ENCODE measurements at regions not wholly inside any gene's neighbourhood (a gene's known extent, or its start where the extent isn't known, plus 50 kb on each side); places are given as distances from the start of the nearest gene placed in this dataset.
"Not testable (repeated sequence)": the region's sequence is repeated elsewhere in the genome, so short reads cannot be mapped to it uniquely, and the experiment has no call there.

- Mint-ChIP-seq H3K27me3 (no peaks in the 10 kb centered on the region), H3K4me1 (ENCODE audit: unreplicated experiment) (no peaks in the 10 kb centered on the region)
- no peak for DNase-seq (ENCODE audit: extremely low spot score, unreplicated experiment)
Observed at GRCh38 chr7:32677593-32677992, 182.3 kb downstream of the AVL9 start.

GRCh38 chr7:32676249-32676941, 181.1 kb downstream of the AVL9 start:
- no peak overlapping the region for H3K27ac Mint-ChIP-seq
- DNase-seq (ENCODE audit: extremely low spot score, unreplicated experiment) = no peak
- H3K9me3 Mint-ChIP-seq = peaks cover 2% of the 10 kb centered on the region
- no peak for TF ChIP-seq CTCF (conservative IDR thresholded peaks at IDR 0.05)
- no peaks in the 10 kb centered on the region for H3K27me3 Mint-ChIP-seq
- H3K4me3 Mint-ChIP-seq = no peak overlapping the region
- no peaks in the 10 kb centered on the region for H3K36me3 Mint-ChIP-seq
- H3K4me1 Mint-ChIP-seq (ENCODE audit: unreplicated experiment) = no peaks in the 10 kb centered on the region

More at GRCh38 chr7:32677593-32677992, 182.3 kb downstream of the AVL9 start:
- peaks cover 4% of the 10 kb centered on the region for H3K9me3 Mint-ChIP-seq
- H3K27ac Mint-ChIP-seq = no peak overlapping the region
- H3K4me3 Mint-ChIP-seq = no peak overlapping the region
- no peak for TF ChIP-seq CTCF (conservative IDR thresholded peaks at IDR 0.05)
- H3K36me3 Mint-ChIP-seq = no peaks in the 10 kb centered on the region

- peaks cover 8% of the 10 kb centered on the region for H3K4me1 Mint-ChIP-seq (ENCODE audit: unreplicated experiment)
- no peaks in the 10 kb centered on the region for H3K27me3 Mint-ChIP-seq
- DNase-seq (ENCODE audit: extremely low spot score, unreplicated experiment) = no peak
- no peak overlapping the region for H3K27ac Mint-ChIP-seq
- no peaks in the 10 kb centered on the region for H3K36me3 Mint-ChIP-seq
- H3K9me3 Mint-ChIP-seq = peaks cover under 1% of the 10 kb centered on the region
- no peak for TF ChIP-seq CTCF (conservative IDR thresholded peaks at IDR 0.05)
- no peak overlapping the region for H3K4me3 Mint-ChIP-seq
Observed at GRCh38 chr7:32673275-32673983, 178.1 kb downstream of the AVL9 start.

GRCh38 chr7:32670110-32671025, 175.1 kb downstream of the AVL9 start:
- no peak for TF ChIP-seq CTCF (conservative IDR thresholded peaks at IDR 0.05)
- Mint-ChIP-seq H3K4me1 (ENCODE audit: unreplicated experiment) (peaks cover 8% of the 10 kb centered on the region), H3K27ac (peak overlapping the region; percentile 17), H3K9me3 (peaks cover 5% of the 10 kb centered on the region), H3K36me3 (no peaks in the 10 kb centered on the region), H3K4me3 (peak overlapping the region; percentile 17), H3K27me3 (no peaks in the 10 kb centered on the region)
- DNase-seq (ENCODE audit: extremely low spot score, unreplicated experiment) = no peak

GRCh38 chr7:32669173-32669870, 174.0 kb downstream of the AVL9 start:
- H3K36me3 Mint-ChIP-seq; H3K4me3 Mint-ChIP-seq; H3K4me1 Mint-ChIP-seq (ENCODE audit: unreplicated experiment); H3K27me3 Mint-ChIP-seq; DNase-seq (ENCODE audit: extremely low spot score, unreplicated experiment); H3K9me3 Mint-ChIP-seq: not testable (repeated sequence)
- peak overlapping the region; percentile 71 for H3K27ac Mint-ChIP-seq

- H3K4me1 Mint-ChIP-seq (ENCODE audit: unreplicated experiment); H3K36me3 Mint-ChIP-seq; H3K9me3 Mint-ChIP-seq; H3K27me3 Mint-ChIP-seq; DNase-seq (ENCODE audit: extremely low spot score, unreplicated experiment); H3K4me3 Mint-ChIP-seq: not testable (repeated sequence)
- H3K27ac Mint-ChIP-seq = peak overlapping the region; percentile 71
Observed at GRCh38 chr7:32668387-32669097, 173.3 kb downstream of the AVL9 start.

- not testable (repeated sequence) for H3K27me3 Mint-ChIP-seq; H3K9me3 Mint-ChIP-seq; H3K4me1 Mint-ChIP-seq (ENCODE audit: unreplicated experiment); H3K4me3 Mint-ChIP-seq; H3K36me3 Mint-ChIP-seq; DNase-seq (ENCODE audit: extremely low spot score, unreplicated experiment); H3K27ac Mint-ChIP-seq
Observed at GRCh38 chr7:32667586-32667985, 172.3 kb downstream of the AVL9 start.

- not testable (repeated sequence) for H3K27me3 Mint-ChIP-seq; H3K9me3 Mint-ChIP-seq; H3K4me3 Mint-ChIP-seq; H3K36me3 Mint-ChIP-seq; H3K27ac Mint-ChIP-seq; H3K4me1 Mint-ChIP-seq (ENCODE audit: unreplicated experiment); DNase-seq (ENCODE audit: extremely low spot score, unreplicated experiment)
Observed at GRCh38 chr7:32663805-32664211, 168.5 kb downstream of the AVL9 start.

Data from type B pancreatic cell (in vitro differentiated cells).